NB4 (cell line): ENCODE measurements at regions not wholly inside any gene's neighbourhood (a gene's known extent, or its start where the extent isn't known, plus 50 kb on each side); places are given as distances from the start of the nearest gene placed in this dataset.

Source experiments
- CTCF ChIP-seq: IDR thresholded peaks from one replicate; pipeline ENCODE4 v1.5.1; 2012; ENCODE audit warnings: low read depth, low read length
- MAX ChIP-seq: IDR thresholded peaks from 2 replicates; pipeline ENCODE4 v1.6.1; 2011; ENCODE audit warnings: low read depth, low read length
- MYC ChIP-seq: IDR thresholded peaks from 2 replicates; pipeline ENCODE4 v1.6.1; 2011; ENCODE audit warnings: low read depth, low read length
- POLR2A ChIP-seq: IDR thresholded peaks from 2 replicates; pipeline ENCODE4 v1.6.1; 2011; ENCODE audit warnings: mild to moderate bottlenecking; ENCODE audit not compliant: insufficient read length; ENCODE audit errors: extremely low read depth

GRCh38 chr2:215749092-215749957, 264.0 kb downstream of the MREG start:
- no peak for TF ChIP-seq CTCF
- no peak for TF ChIP-seq POLR2A
- TF ChIP-seq MAX, result no peak
- TF ChIP-seq MYC, result no peak
